Inflammatory macrophage treated with lipopolysaccharide for 4 hours (primary cell): ENCODE measurements at regions not wholly inside any gene's neighbourhood (a gene's known extent, or its start where the extent isn't known, plus 50 kb on each side); places are given as distances from the start of the nearest gene placed in this dataset.

Experiments
- DNase-seq: peaks from one replicate; pipeline ENCODE4 v3.0.0-alpha.2; 2020

GRCh38 chr2:138446043-138446442, 55.5 kb upstream of the SPOPL start:
- no peak for DNase-seq

- no peak for DNase-seq
Observed at GRCh38 chr2:138447889-138448570, 53.5 kb upstream of the SPOPL start.
